ENCODE measurements at regions not wholly inside any gene's neighbourhood (a gene's known extent, or its start where the extent isn't known, plus 50 kb on each side); places are given as distances from the start of the nearest gene placed in this dataset.

GRCh38 chr10:54914049-54914448 is 113.0 kb upstream of the PCDH15 start:
- no peak for DNase-seq (ENCODE audit: low spot score)
- Histone ChIP-seq H3K27me3 (replicated peaks; ENCODE audit: insufficient read depth) (no peaks in the 10 kb centered on the region), H3K36me3 (no peaks in the 10 kb centered on the region), H3K9me3 (no peaks in the 10 kb centered on the region), H3K4me1 (replicated peaks) (no peaks in the 10 kb centered on the region), H3K27ac (no peak overlapping the region), H3K4me3 (no peak overlapping the region)
- TF ChIP-seq, protein P1, sequence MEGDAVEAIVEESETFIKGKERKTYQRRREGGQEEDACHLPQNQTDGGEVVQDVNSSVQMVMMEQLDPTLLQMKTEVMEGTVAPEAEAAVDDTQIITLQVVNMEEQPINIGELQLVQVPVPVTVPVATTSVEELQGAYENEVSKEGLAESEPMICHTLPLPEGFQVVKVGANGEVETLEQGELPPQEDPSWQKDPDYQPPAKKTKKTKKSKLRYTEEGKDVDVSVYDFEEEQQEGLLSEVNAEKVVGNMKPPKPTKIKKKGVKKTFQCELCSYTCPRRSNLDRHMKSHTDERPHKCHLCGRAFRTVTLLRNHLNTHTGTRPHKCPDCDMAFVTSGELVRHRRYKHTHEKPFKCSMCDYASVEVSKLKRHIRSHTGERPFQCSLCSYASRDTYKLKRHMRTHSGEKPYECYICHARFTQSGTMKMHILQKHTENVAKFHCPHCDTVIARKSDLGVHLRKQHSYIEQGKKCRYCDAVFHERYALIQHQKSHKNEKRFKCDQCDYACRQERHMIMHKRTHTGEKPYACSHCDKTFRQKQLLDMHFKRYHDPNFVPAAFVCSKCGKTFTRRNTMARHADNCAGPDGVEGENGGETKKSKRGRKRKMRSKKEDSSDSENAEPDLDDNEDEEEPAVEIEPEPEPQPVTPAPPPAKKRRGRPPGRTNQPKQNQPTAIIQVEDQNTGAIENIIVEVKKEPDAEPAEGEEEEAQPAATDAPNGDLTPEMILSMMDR (IDR thresholded peaks at IDR 0.05) = no peak
- TF ChIP-seq POLR2AphosphoS5 (IDR thresholded peaks at IDR 0.05) (no peak), POLR2A (IDR thresholded peaks at IDR 0.05) (no peak)
- intact Hi-C loops (cut with DNase I) = no loop called here
- 84% methylated on average over 1 of the region's 1 CpG for WGBS

DNA sequence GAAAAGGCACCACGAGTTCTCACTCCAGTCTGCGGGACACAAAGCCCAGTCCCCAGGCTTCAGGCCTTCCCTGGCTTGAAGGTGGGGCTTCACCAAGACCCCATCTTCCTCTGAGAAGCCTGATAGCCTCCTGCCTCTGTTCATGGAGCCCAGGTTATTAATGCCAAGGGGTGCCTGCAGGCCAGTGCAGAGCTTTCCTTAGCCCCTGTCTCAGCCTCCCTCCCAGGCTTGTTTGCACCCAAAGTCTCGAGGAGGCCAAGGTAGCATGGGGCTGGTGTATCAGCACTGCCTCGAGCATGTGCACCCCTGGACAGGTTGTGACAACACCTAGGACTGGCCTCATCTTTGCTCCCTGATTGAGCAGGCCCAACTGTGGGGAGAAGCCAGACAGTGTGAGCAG is 108.1 kb upstream of the PCDH15 start:
- TF ChIP-seq, protein P1 (IDR thresholded peaks at IDR 0.05) = no peak
- TF ChIP-seq POLR2AphosphoS5 (IDR thresholded peaks at IDR 0.05) (no peak), POLR2A (IDR thresholded peaks at IDR 0.05) (no peak)
- intact Hi-C loops (cut with DNase I) = no loop called here
- no peaks in the 10 kb centered on the region for H3K36me3 ChIP-seq

GRCh38 chr10:54908019-54908418 is 107.0 kb upstream of the PCDH15 start:
- Histone ChIP-seq H3K4me1 (replicated peaks) (no peaks in the 10 kb centered on the region), H3K36me3 (no peaks in the 10 kb centered on the region), H3K27ac (no peak overlapping the region), H3K4me3 (no peak overlapping the region), H3K9me3 (no peaks in the 10 kb centered on the region), H3K27me3 (replicated peaks; ENCODE audit: insufficient read depth) (no peaks in the 10 kb centered on the region)
- intact Hi-C loops (cut with DNase I) = no loop called here
- no peak for TF ChIP-seq POLR2A (IDR thresholded peaks at IDR 0.05)
- TF ChIP-seq POLR2AphosphoS5 (IDR thresholded peaks at IDR 0.05) = no peak
- TF ChIP-seq, protein P1 (IDR thresholded peaks at IDR 0.05) = no peak
- WGBS = 85% methylated on average over 3 of the region's 3 CpGs
- DNase-seq (ENCODE audit: low spot score) = no peak

More for the DNA sequence above, 108.1 kb upstream of the PCDH15 start:
- no peak for DNase-seq (ENCODE audit: low spot score)
- H3K27me3 ChIP-seq (replicated peaks; ENCODE audit: insufficient read depth) = no peaks in the 10 kb centered on the region
- no peaks in the 10 kb centered on the region for H3K4me1 ChIP-seq (replicated peaks)
- no peak overlapping the region for H3K4me3 ChIP-seq
- H3K9me3 ChIP-seq = no peaks in the 10 kb centered on the region
- 84% methylated on average over 4 of the region's 4 CpGs for WGBS
- no peak overlapping the region for H3K27ac ChIP-seq

- Histone ChIP-seq H3K4me3 (no peak overlapping the region), H3K9me3 (no peaks in the 10 kb centered on the region), H3K27me3 (replicated peaks; ENCODE audit: insufficient read depth) (no peaks in the 10 kb centered on the region), H3K36me3 (no peaks in the 10 kb centered on the region), H3K27ac (no peak overlapping the region), H3K4me1 (replicated peaks) (no peaks in the 10 kb centered on the region)
- DNase-seq (ENCODE audit: low spot score) = no peak
- intact Hi-C loops (cut with DNase I) = no loop called here
- TF ChIP-seq, protein P1 (IDR thresholded peaks at IDR 0.05) = no peak
- TF ChIP-seq POLR2AphosphoS5 (IDR thresholded peaks at IDR 0.05) (no peak), POLR2A (IDR thresholded peaks at IDR 0.05) (no peak)
These were observed 105.9 kb upstream of the PCDH15 start for GRCh38 chr10:54906940-54907339.

GRCh38 chr10:54905578-54906192 is 104.7 kb upstream of the PCDH15 start:
- Histone ChIP-seq H3K36me3 (no peaks in the 10 kb centered on the region), H3K27ac (no peak overlapping the region), H3K9me3 (no peaks in the 10 kb centered on the region), H3K4me1 (replicated peaks) (no peaks in the 10 kb centered on the region), H3K27me3 (replicated peaks; ENCODE audit: insufficient read depth) (no peaks in the 10 kb centered on the region), H3K4me3 (no peak overlapping the region)
- intact Hi-C loops (cut with DNase I) = no loop called here
- DNase-seq (ENCODE audit: low spot score) = no peak
- TF ChIP-seq, protein P1 (IDR thresholded peaks at IDR 0.05) = no peak
- no peak for TF ChIP-seq POLR2A (IDR thresholded peaks at IDR 0.05)
- no peak for TF ChIP-seq POLR2AphosphoS5 (IDR thresholded peaks at IDR 0.05)
- 65% methylated on average over 2 of the region's 2 CpGs for WGBS

All from prostate gland (tissue), 2 donors.